Endothelial cell (in vitro differentiated cells): ENCODE measurements at regions not wholly inside any gene's neighbourhood (a gene's known extent, or its start where the extent isn't known, plus 50 kb on each side); places are given as distances from the start of the nearest gene placed in this dataset.

Source experiments
- DNase-seq: peaks from one replicate; pipeline ENCODE4 v3.0.0; 2021; ENCODE audit warnings: low spot score
- H3K27ac Mint-ChIP-seq: one replicate; pipeline ENCODE4 v1.8.0; 2021; ENCODE audit warnings: mixed read lengths, inconsistent platforms; ENCODE audit not compliant: unreplicated experiment
- H3K27me3 Mint-ChIP-seq: one replicate; pipeline ENCODE4 v1.8.0; 2021; ENCODE audit warnings: mild to moderate bottlenecking, moderate library complexity, mixed read lengths, inconsistent platforms; ENCODE audit not compliant: unreplicated experiment
- H3K36me3 Mint-ChIP-seq: one replicate; pipeline ENCODE4 v1.8.0; 2021; ENCODE audit warnings: mild to moderate bottlenecking, low read depth, mixed read lengths, inconsistent platforms; ENCODE audit not compliant: unreplicated experiment
- H3K4me1 Mint-ChIP-seq: one replicate; pipeline ENCODE4 v1.8.0; 2021; ENCODE audit warnings: mild to moderate bottlenecking, mixed read lengths, inconsistent platforms; ENCODE audit not compliant: unreplicated experiment
- H3K4me3 Mint-ChIP-seq: one replicate; pipeline ENCODE4 v1.8.0; 2021; ENCODE audit warnings: mild to moderate bottlenecking, mixed read lengths, inconsistent platforms; ENCODE audit not compliant: unreplicated experiment
- H3K9me3 Mint-ChIP-seq: one replicate; pipeline ENCODE4 v1.8.0; 2021; ENCODE audit warnings: mixed read lengths, inconsistent platforms; ENCODE audit not compliant: unreplicated experiment
- TF ChIP-seq, protein P1 (sequence below): fragments of 200-600 bp; sonication (generic); IDR thresholded peaks from one replicate; pipeline ENCODE4 v1.5.0; 2021; ENCODE audit warnings: antibody characterized with exemption; ENCODE audit not compliant: unreplicated experiment

DNA sequence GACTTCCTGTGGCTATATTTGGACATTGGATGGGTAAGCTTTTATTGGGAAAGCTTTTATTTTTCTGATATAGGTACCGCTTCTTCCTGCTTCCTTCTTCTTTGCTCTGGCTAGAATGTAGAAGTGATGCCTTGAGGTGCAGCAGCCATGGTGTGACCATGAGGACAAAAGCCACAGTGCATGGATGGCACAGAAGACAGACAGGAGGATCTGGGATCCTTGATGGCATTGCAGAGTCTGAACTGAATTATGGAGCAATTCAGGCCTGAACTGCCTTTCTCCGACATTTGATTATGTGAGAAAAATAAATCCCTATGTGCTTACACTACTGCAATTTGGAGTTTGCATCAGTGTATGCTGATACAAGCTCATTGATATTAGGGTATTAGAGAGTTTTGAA lies 191.3 kb upstream of the CRY1 start:
- Mint-ChIP-seq H3K4me3 (no peak overlapping the region), H3K36me3 (no peaks in the 10 kb centered on the region), H3K27ac (no peak overlapping the region), H3K9me3 (no peaks in the 10 kb centered on the region), H3K27me3 (no peaks in the 10 kb centered on the region), H3K4me1 (peaks cover 9% of the 10 kb centered on the region)
- TF ChIP-seq, protein P1, sequence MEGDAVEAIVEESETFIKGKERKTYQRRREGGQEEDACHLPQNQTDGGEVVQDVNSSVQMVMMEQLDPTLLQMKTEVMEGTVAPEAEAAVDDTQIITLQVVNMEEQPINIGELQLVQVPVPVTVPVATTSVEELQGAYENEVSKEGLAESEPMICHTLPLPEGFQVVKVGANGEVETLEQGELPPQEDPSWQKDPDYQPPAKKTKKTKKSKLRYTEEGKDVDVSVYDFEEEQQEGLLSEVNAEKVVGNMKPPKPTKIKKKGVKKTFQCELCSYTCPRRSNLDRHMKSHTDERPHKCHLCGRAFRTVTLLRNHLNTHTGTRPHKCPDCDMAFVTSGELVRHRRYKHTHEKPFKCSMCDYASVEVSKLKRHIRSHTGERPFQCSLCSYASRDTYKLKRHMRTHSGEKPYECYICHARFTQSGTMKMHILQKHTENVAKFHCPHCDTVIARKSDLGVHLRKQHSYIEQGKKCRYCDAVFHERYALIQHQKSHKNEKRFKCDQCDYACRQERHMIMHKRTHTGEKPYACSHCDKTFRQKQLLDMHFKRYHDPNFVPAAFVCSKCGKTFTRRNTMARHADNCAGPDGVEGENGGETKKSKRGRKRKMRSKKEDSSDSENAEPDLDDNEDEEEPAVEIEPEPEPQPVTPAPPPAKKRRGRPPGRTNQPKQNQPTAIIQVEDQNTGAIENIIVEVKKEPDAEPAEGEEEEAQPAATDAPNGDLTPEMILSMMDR: no peak
- DNase-seq: no peak

DNA sequence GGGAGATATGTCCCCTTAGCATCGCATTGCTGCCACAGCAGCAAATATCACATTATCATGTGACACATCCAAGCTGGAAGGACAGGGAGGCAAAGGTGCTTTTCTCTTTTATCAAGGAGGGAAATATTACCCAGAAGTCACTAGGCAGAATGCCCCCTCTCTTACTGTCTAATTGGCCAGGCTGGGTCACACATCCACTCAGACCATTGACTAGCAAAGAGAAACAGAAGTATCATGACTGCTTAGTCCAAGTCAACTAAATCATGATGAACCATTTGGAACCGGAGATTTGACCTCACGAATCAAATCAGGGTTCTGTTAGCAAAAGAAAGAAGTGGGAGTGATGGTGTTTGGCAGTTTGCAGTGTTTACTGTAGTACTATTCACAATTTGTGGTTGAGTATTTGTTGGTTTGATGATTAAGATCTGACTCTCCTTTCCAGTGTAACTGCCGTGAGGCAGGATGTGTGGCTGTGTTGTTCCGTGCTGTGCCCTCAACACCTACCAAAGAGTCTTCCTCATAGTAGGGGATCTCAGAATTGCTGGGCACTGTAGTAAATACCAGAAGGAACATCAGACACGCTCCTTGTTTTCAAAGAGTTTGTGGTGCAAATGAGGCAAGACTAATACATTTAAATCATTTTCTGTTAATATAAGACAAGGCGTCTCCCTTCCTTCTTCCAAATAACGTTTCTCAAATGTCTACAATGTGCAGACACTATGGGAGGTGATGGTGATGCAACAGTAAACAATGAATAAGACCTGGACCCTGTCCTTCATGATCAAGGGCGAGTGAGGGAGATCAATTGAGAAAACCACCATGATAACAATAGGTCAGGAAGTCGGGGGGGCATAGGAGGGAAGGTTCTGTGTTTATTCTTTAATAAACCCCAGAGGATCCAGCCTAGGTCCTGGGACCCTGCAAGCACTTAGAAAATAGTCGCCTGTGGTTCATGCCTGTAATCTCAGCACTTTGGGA lies 194.4 kb upstream of the CRY1 start:
- Mint-ChIP-seq H3K4me3 (no peak overlapping the region), H3K36me3 (no peaks in the 10 kb centered on the region), H3K27me3 (no peaks in the 10 kb centered on the region), H3K9me3 (no peaks in the 10 kb centered on the region), H3K4me1 (peaks cover 9% of the 10 kb centered on the region), H3K27ac (no peak overlapping the region)
- TF ChIP-seq, protein P1: no peak
- no peak for DNase-seq

DNA sequence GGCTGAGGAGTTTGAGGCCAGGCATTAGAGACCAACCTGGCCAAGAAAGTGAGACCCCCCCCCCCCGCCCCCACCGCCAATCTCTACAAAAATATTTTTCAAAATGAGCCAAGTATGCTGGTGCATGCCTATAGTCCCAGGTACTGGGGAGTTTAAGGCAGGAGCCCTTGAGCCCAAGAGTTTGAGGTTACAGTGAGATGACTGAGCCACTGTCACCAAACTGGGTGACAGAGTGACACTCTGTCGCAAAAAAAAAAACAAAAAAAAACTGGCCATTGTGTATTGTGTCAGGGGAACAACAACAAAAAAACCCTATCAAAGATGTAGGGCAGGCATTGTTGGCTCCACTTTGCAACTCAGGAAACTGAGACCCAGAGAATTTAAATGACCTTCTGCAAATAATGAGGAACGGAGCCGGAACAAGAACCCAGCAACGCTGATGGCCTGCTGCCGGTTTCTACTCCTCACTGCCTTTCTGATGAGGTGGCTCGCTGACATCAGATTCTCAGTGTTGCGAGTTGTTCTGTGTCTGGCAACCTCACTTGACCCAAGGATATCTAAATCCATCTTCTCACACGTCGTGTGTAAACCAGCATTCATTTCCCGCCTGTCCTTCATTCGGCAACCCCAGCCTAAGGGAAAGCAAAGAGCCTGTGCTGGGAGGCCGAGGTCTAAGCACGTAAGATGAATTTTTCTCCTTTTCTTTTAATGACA lies 195.2 kb upstream of the CRY1 start:
- no peaks in the 10 kb centered on the region for H3K36me3 Mint-ChIP-seq
- DNase-seq: no peak
- TF ChIP-seq, protein P1: no peak
- H3K27me3 Mint-ChIP-seq: no peaks in the 10 kb centered on the region
- peaks cover 9% of the 10 kb centered on the region for H3K4me1 Mint-ChIP-seq
- H3K27ac Mint-ChIP-seq: no peak overlapping the region
- H3K9me3 Mint-ChIP-seq: no peaks in the 10 kb centered on the region
- no peak overlapping the region for H3K4me3 Mint-ChIP-seq

DNA sequence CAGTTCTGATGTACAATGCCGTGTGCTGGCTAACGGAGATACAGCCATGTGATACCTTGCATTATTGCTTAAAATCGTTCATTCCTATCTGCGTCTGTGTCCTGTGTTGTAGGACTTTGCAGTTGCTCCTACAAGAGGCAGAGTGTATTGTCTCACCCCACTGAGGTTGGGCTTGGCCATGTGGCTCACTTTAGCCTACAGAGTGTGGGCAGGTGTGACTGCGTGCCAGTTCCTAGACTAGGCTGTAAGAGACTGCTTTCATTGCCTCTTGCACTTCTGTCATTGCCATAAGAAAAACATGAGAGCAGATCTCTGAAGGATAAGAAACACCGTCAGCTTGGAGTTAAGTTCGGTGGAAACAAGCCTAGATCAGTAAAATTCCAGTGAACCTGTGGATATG lies 197.7 kb upstream of the CRY1 start:
- H3K27ac Mint-ChIP-seq: no peak overlapping the region
- TF ChIP-seq, protein P1: no peak
- no peak overlapping the region for H3K4me3 Mint-ChIP-seq
- no peak for DNase-seq
- H3K36me3 Mint-ChIP-seq: no peaks in the 10 kb centered on the region
- no peaks in the 10 kb centered on the region for H3K9me3 Mint-ChIP-seq
- H3K4me1 Mint-ChIP-seq: peaks cover 9% of the 10 kb centered on the region
- no peaks in the 10 kb centered on the region for H3K27me3 Mint-ChIP-seq

DNA sequence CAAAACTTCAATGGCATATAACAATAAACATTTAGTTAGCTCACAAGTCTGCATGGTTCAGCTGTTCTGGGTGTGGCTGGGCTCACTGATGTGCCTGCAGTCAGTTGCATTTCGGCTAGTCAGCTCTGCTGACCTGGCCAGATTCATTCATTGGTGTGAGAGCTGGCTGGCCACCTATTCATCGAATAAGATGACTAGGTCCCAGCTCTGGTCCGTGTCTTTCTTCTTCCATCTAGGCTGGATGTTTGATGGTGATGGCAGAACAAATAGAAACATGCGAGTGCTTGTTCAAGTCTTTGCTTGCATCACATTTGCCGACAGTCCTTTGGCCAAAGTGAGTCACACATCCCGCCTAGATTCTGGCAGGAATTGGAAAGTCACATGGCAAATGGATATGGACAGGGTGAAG lies 203.3 kb upstream of the CRY1 start:
- no peaks in the 10 kb centered on the region for H3K36me3 Mint-ChIP-seq
- no peaks in the 10 kb centered on the region for H3K4me1 Mint-ChIP-seq
- peaks cover 2% of the 10 kb centered on the region for H3K27me3 Mint-ChIP-seq

More for the DNA sequence above, 203.3 kb upstream of the CRY1 start:
- no peak for DNase-seq
- H3K4me3 Mint-ChIP-seq: no peak overlapping the region
- H3K9me3 Mint-ChIP-seq: no peaks in the 10 kb centered on the region
- no peak overlapping the region for H3K27ac Mint-ChIP-seq
- TF ChIP-seq, protein P1: no peak
